ENCODE measurements at regions not wholly inside any gene's neighbourhood (a gene's known extent, or its start where the extent isn't known, plus 50 kb on each side); places are given as distances from the start of the nearest gene placed in this dataset.

GRCh38 chr13:105069106-105069505 is 1466.4 kb downstream of the EFNB2 start:
- DNase-seq (ENCODE audit: low read depth in 2 of 2), result no peak

- no peak for DNase-seq (ENCODE audit: low read depth in 2 of 2)
Observed at GRCh38 chr13:105063676-105064075, 1471.8 kb downstream of the EFNB2 start.

- no peak for DNase-seq (ENCODE audit: low read depth in 2 of 2)
Observed at GRCh38 chr13:105059786-105060185, 1475.7 kb downstream of the EFNB2 start.

GRCh38 chr13:105058517-105058916 is 1476.9 kb downstream of the EFNB2 start:
- DNase-seq (ENCODE audit: low read depth in 2 of 2), result no peak

- DNase-seq (ENCODE audit: low read depth in 2 of 2), result no peak
Observed at GRCh38 chr13:105052711-105053110, 1482.8 kb downstream of the EFNB2 start.

GRCh38 chr13:105050686-105051085 is 1484.8 kb downstream of the EFNB2 start:
- DNase-seq (ENCODE audit: low read depth in 2 of 2), result no peak

GRCh38 chr13:105048677-105049076 is 1486.8 kb downstream of the EFNB2 start:
- no peak for DNase-seq (ENCODE audit: low read depth in 2 of 2)

GRCh38 chr13:105047676-105048295 is 1487.7 kb downstream of the EFNB2 start:
- DNase-seq (ENCODE audit: low read depth in 2 of 2), result no peak

GRCh38 chr13:105037110-105037509 is 1498.4 kb downstream of the EFNB2 start:
- no peak for DNase-seq (ENCODE audit: low read depth in 2 of 2)

- no peak for DNase-seq (ENCODE audit: low read depth in 2 of 2)
Observed at GRCh38 chr13:105035092-105035491, 1500.4 kb downstream of the EFNB2 start.

- DNase-seq (ENCODE audit: low read depth in 2 of 2), result no peak
Observed at GRCh38 chr13:105033999-105034398, 1501.5 kb downstream of the EFNB2 start.

- DNase-seq (ENCODE audit: low read depth in 2 of 2), result no peak
Observed at GRCh38 chr13:105031306-105031705, 1504.2 kb downstream of the EFNB2 start.

- DNase-seq (ENCODE audit: low read depth in 2 of 2), result no peak
Observed at GRCh38 chr13:105030851-105031250, 1504.6 kb downstream of the EFNB2 start.

GRCh38 chr13:105019073-105019472 is 1516.4 kb downstream of the EFNB2 start:
- DNase-seq (ENCODE audit: low read depth in 2 of 2), result no peak

GRCh38 chr13:105016266-105016665 is 1519.2 kb downstream of the EFNB2 start:
- DNase-seq (ENCODE audit: low read depth in 2 of 2), result no peak

- no peak for DNase-seq (ENCODE audit: low read depth in 2 of 2)
Observed at GRCh38 chr13:105008604-105009003, 1526.9 kb downstream of the EFNB2 start.

- DNase-seq (ENCODE audit: low read depth in 2 of 2), result no peak
Observed at GRCh38 chr13:105007166-105007808, 1528.2 kb downstream of the EFNB2 start.

GRCh38 chr13:104996022-104996421 is 1539.4 kb downstream of the EFNB2 start:
- DNase-seq (ENCODE audit: low read depth in 2 of 2), result no peak

- DNase-seq (ENCODE audit: low read depth in 2 of 2), result no peak
Observed at GRCh38 chr13:104993708-104994107, 1541.8 kb downstream of the EFNB2 start.

- no peak for DNase-seq (ENCODE audit: low read depth in 2 of 2)
Observed at GRCh38 chr13:104987621-104988020, 1547.8 kb downstream of the EFNB2 start.

- peak; percentile 2 to 24 for DNase-seq (ENCODE audit: low read depth in 2 of 2)
Observed at GRCh38 chr13:104984296-104984818, 1551.1 kb downstream of the EFNB2 start.

GRCh38 chr13:104983601-104984000 is 1551.9 kb downstream of the EFNB2 start:
- DNase-seq (ENCODE audit: low read depth in 2 of 2), result no peak

GRCh38 chr13:104980586-104980985 is 1554.9 kb downstream of the EFNB2 start:
- no peak for DNase-seq (ENCODE audit: low read depth in 2 of 2)

Measured in stimulated activated CD4-positive, alpha-beta T cell treated with anti-CD3 and anti-CD28 coated beads, Interleukin-12 subunit alpha, Interleukin-12 subunit beta, amount 100 ng/mL, for 24 hours (primary cell).